H1 (cell line): ENCODE measurements at regions not wholly inside any gene's neighbourhood (a gene's known extent, or its start where the extent isn't known, plus 50 kb on each side); places are given as distances from the start of the nearest gene placed in this dataset.

ENCODE experiments used
- CHD1 ChIP-seq: IDR thresholded peaks from 2 replicates; pipeline ENCODE4 v1.6.1; 2012; ENCODE audit warnings: low read depth, low read length, improper control_type of control experiment
- CREB1 ChIP-seq: IDR thresholded peaks from 2 replicates; pipeline ENCODE4 v1.6.1; 2012; ENCODE audit warnings: inconsistent platforms
- JUND ChIP-seq: IDR thresholded peaks from 2 replicates; pipeline ENCODE4 v1.6.1; 2011; ENCODE audit warnings: mild to moderate bottlenecking, improper control_type of control experiment, low read length
- KDM1A ChIP-seq: fragments of 200-600, 300-600 bp; sonication (generic); IDR thresholded peaks from 2 replicates; pipeline ENCODE4 v1.7.1; 2016; ENCODE audit warnings: mild to moderate bottlenecking, low read length, borderline replicate concordance
- POLR2AphosphoS5 ChIP-seq: IDR thresholded peaks from 2 replicates; pipeline ENCODE4 v1.6.1; 2011; ENCODE audit warnings: low read depth, low read length
- SRF ChIP-seq: IDR thresholded peaks from 2 replicates; pipeline ENCODE4 v1.6.1; 2011; ENCODE audit warnings: mild to moderate bottlenecking, low read depth, low read length, moderate library complexity
- TCF12 ChIP-seq: IDR thresholded peaks from 2 replicates; pipeline ENCODE4 v1.6.1; 2011; ENCODE audit warnings: low read depth, mild to moderate bottlenecking, low read length
- YY1 ChIP-seq: IDR thresholded peaks from 2 replicates; pipeline ENCODE4 v1.6.1; 2011; ENCODE audit warnings: low read depth, mild to moderate bottlenecking, low read length
- TF ChIP-seq, protein P1 (sequence below), 3 experiments: IDR thresholded peaks; 1 replicate in 2 of 3; 2 replicates in 1 of 3; pipeline versions ENCODE4 v1.5.1 to v1.6.1; 2011; ENCODE audit warnings: low read length in 3 of 3, mild to moderate bottlenecking in 3 of 3, inconsistent platforms in 2 of 3, low read depth in 1 of 3, moderate library complexity in 1 of 3; ENCODE audit not compliant: insufficient read depth in 1 of 3; ENCODE audit errors: control extremely low read depth in 1 of 3

DNA sequence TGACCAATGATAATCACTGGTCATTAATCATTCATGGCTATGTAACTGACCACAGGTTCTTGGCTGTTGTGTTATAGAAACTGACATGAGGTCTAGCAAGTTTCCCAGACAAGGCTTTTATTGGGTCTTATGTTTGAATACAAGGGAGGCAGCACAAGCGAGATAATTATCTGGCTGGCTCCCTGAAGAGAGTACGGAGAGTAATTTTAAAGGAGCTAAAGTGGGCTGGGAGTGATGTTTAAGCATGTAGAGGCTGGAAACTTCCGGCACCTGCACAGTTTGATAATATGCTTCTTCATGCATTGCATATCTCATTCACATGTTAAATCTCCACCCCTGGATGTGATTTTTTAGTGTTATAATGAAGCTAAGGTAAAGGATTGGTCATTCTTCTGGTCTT is 116.2 kb upstream of the KCNK1 start:
- TF ChIP-seq JUND (no peak), CHD1 (no peak), SRF (no peak), TCF12 (no peak), KDM1A (no peak), CREB1 (no peak), YY1 (no peak), POLR2AphosphoS5 (no peak)
- TF ChIP-seq, protein P1, sequence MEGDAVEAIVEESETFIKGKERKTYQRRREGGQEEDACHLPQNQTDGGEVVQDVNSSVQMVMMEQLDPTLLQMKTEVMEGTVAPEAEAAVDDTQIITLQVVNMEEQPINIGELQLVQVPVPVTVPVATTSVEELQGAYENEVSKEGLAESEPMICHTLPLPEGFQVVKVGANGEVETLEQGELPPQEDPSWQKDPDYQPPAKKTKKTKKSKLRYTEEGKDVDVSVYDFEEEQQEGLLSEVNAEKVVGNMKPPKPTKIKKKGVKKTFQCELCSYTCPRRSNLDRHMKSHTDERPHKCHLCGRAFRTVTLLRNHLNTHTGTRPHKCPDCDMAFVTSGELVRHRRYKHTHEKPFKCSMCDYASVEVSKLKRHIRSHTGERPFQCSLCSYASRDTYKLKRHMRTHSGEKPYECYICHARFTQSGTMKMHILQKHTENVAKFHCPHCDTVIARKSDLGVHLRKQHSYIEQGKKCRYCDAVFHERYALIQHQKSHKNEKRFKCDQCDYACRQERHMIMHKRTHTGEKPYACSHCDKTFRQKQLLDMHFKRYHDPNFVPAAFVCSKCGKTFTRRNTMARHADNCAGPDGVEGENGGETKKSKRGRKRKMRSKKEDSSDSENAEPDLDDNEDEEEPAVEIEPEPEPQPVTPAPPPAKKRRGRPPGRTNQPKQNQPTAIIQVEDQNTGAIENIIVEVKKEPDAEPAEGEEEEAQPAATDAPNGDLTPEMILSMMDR (IDR thresholded peaks at IDR 0.05; ENCODE audit: control extremely low read depth in 1 of 3, insufficient read depth in 1 of 3, low read depth in 1 of 3, low read length in 3 of 3): no peak
